HG03045 (cell line): ENCODE measurements at regions not wholly inside any gene's neighbourhood (a gene's known extent, or its start where the extent isn't known, plus 50 kb on each side); places are given as distances from the start of the nearest gene placed in this dataset.

Experiments used
- ATAC-seq: cut with Tn5 transposase; IDR thresholded peaks from one replicate; pipeline ENCODE4 v1.9.1; 2021; ENCODE audit warnings: mild to moderate bottlenecking, moderate library complexity; ENCODE audit not compliant: unreplicated experiment

DNA sequence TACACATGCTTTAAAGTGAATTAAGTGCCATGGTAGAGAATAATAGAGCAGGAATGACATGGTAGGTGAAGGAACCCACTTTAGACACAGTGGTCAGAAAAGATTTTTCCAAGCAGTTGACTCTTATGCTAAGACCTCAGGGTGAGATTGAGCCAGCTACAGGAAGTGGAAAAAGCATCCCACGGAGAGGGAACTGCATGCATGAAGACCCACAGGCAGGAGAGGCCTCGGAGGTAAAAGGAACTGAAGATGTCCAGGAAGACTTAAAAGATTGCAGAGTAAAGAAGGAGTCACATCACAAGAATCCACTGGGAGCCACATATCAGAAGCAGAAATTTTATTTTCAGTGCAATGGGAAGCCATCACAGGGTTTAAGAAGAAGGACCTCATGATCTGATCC, 499.2 kb upstream of the FAM98A start:
- no peak for ATAC-seq

DNA sequence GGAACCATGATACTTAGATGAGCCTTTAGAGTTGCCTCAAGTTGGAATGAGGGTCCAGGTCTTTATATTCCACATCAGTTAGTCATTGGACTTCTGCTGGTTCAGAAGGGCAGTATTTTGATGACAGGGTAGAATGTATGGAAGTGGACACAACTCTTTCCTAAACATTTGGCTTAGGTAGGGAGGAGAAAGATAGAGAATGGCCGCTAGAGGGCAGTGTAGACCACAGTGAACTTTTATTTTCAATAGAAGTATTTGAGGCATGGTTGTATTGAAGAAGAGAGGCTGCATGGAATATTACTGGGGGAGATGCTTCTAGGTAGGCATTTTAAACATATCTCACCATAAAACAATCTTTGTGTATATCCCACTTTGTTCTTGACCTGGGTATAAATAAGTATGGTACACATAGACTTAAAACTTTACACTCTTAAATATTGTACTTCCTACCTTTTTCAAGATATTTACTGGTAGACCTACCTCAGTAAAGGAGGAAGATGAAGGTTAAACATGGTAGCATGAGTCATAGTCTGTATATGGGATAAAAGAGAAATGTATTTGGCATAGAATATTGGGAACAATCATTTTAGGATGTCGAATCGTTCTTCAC, 497.6 kb upstream of the FAM98A start:
- peak; percentile 79 for ATAC-seq

DNA sequence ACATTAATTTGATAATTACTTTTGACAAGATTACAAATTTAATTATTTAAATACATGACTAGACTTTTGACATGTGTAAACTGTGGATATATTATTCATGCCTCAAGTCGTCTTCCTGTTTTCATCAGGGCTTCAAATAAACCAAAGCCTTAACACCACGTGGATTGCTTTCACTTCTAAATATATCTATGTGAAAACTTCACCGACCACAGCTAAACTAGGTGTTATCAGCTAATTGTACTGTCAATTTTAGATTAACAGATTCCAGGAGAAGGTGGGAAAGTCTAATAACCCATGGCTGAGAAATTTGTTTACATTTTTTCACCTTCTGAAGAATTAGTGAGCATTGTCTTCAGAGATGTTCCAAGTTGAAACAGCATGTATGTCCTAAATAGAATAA, 494.7 kb upstream of the FAM98A start:
- ATAC-seq: no peak

DNA sequence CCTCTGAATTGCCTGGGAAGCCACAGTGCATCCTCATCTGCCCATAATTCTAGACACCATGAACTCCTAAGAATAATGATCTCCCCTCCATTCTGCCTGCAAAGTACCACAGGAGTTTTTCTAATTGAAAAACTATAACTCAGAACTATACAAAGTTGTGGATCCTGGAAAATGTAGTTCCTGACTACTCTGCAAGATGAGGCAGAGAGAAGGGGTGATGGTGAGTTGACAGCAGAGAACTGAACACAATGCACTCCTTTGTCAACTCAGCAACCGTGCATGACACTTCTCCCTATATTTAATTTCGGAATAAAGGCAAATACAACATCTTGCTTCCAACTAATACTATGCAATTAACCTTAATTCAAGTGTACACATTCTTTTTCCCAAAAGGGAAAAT, 471.1 kb upstream of the FAM98A start:
- no peak for ATAC-seq

DNA sequence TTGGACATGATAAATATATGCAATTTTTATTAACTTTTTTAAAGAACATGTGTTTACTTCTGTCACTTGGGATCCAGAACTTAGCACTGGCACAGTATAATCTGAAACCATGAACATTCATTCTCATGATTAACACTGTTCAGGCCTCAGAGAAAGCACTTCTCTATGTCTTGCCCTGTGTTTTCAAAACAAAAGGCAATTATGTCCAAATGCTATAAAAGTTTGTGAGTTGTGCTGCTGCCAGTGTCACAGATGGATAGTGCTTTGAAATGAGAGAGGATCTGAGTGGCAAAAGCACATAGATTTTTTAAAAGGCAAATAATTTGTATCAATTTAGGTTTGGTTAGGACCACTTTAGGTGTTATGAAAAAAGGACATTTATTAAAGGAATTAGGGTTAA, 470.5 kb upstream of the FAM98A start:
- no peak for ATAC-seq

DNA sequence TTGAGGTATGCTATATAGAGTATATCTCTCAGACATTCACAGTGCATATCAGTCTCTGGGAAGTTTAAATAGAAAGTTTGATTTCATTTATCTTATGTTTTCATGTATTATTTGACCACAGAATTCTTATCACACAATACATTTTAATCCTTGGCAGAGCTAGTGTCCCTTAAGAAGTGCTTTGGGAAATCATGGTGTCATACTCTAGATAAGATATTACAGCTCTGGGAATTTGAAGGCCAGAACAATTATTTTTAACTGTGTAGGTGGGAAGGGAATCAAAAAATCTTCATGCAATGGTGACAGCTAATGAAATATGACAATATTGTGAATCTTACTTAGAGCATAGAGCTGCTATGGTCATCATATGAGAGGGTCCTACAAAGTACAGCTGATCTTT, 451.3 kb upstream of the FAM98A start:
- ATAC-seq: no peak

DNA sequence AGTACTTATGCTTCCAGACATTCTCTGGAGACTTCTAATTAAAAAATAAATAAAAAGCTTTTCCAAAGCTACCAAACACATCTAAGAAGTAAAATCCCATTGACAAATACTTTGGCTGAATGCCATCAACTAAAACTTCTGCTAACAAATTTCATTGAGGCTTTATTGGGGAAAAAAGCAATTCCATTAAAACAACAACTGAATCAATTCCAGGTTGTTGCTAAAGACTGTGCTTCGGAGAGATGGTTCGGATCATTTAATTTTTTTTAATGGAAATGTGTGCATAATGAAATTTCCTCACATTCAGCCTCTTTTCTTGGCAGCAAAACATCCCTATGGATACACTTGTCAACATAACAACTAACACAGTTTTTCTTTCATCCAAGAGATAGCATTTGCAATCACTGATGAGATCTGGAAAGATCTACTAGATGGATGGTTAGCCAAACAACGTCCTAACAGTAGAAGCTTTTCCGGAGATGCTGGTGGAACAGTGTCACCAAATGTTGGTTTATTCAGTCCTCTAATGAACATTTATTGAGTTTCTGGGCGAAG, 446.1 kb upstream of the FAM98A start:
- ATAC-seq: no peak

DNA sequence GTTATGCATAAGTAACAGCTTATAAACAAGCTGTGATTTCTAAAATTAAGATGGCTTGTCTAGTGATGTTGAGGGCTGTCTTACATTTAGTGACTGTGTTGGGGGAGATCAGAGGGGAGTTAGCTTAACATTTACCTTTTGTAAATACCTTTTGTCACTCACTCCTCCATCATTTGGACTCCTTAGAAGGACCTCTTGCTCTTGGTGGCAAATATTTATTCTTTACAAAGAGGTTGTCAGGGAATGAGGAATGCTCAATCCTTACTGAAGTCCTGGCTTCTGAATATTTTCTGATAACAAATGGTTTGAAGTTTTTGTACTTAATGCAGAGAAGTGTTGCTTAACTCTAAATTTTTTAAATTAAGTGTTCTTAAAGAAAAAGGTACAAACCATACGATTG, 438.8 kb upstream of the FAM98A start:
- ATAC-seq: no peak

DNA sequence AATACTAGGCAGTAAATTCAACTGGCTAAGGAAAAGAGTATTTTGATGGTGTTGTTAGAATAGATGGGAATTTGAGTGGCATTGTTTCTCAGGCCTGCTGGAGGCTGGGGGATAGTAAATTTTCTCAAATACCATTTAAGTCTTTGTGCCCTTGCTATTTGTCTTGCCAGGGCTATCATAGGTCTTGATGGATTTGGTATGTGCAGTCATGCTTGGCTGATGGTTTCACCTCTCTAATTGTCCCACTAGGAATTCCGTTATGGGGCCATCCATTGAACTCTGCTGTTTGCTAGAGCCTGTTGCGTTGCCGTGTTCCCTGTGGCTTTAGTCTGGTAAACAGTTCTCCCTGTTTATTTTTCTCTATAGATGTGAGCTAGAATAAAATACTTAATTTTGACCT, 438.1 kb upstream of the FAM98A start:
- no peak for ATAC-seq

DNA sequence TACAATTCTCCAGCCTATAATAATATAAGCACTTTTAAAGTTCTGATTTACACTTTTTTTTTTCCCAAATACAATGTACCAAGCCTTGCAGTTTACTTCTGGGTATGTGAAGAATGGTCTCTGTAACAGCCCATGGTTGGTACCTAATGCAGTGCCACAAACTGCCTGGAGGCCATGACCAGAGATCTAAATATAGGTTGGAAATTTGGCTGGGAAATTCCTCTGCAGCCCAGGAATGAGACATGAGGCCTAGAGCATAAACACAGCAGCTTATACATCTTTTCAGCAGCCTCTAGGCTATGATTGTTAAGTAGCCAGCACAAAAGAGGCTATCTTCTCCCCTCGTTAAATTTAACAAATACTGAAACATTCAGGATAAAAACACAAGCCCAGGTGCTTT, 432.0 kb upstream of the FAM98A start:
- no peak for ATAC-seq

DNA sequence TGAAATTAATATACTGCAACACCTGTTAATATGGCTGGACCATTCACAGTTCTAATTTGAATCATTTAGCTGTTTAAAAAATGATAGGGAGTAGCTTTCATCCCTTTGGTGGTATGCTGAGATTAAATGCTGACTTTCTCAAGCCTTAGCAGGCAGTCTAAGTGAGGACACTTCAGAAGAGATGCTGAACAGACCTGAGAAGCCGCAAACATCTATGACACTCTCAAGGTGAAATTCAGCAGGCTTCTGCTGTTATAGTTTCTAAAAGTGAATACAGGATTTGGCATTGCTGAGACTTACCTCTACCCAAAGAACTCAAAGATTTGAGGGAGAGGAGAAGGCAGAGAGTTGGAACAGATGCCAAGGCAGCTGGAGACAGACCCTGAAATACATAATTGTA, 431.2 kb upstream of the FAM98A start:
- ATAC-seq: no peak

DNA sequence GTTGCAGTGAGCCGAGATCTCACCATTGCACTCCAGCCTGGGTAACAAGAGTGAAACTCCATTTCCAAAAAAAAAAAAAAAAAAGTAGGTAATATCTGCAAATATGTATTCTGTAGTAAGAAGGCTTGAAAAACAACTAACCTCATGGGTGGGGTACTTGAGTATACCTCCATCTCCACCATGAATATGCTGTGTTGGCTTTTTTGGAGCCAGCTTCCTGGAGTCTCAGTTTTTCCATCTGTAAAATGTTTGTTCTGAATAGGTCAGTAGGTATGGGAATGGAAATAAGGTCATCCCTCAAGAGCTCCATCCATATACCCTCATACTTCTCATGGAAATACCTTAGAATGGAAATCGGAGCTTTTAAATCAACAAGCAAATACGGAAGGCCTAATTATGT, 430.0 kb upstream of the FAM98A start:
- no peak for ATAC-seq

DNA sequence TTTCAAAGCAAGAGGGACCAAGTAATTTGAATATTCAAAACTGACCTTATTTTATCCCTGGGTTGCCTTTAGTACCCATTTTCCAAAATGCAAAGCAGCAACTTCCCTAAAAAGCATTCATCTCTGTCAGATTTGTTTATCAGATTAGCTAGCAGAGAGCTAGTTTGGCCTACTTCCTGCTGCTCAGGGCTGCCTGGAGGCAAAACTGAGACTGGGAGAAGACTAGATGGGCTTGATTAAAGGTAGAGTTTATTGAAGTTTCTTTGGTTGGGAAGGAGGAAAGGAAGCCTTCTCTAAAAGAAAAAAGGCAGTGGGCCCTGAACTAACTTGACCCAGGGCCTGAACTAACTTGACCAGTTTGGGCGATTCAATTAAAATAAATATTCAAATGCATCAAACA, 426.1 kb upstream of the FAM98A start:
- no peak for ATAC-seq

DNA sequence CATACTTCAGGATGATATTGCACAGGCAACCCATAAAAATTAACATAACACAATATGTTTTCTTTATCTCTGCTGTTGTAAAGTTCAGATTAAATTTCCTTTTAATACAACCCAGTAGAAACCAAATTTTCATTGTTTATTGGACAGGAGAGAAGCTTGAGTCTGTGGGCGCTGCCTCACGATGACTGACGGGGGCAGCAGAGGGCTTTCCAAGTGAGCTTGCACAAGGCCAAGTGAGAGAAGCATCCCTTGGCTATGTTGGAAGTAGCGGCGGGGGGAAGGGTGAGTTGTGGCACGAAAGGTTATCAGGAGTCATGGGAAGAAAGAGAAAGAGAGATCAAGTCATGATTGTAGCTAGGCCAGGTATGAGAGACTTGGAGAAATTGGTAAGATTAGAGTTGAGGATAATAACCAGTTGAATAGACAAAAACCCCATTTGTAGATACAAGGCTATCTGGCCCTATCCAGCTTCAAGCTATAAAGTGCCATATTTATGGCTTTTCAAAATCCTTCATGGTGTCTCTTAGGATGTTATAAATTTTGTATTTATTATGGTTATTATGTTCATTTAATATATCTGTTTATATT, 413.7 kb upstream of the FAM98A start:
- peak; percentile 61 for ATAC-seq

DNA sequence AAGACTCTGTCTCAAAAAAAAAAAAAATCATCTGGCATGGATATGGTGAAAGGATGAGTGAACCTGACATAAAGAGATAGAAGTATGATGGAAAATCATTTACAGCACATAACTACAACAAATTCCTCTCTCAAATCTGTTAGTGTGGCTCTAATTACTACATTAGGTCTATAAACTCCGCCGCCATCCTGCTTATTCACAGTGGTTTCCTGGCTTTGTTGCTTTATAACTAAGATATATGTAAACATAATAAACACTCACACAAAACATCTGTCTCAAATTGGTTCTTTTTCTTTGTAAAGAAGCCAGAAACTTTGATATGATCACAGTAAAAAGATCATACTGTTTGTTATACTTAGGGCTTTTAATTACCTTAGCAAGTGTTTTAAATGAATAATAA, 412.6 kb upstream of the FAM98A start:
- no peak for ATAC-seq

DNA sequence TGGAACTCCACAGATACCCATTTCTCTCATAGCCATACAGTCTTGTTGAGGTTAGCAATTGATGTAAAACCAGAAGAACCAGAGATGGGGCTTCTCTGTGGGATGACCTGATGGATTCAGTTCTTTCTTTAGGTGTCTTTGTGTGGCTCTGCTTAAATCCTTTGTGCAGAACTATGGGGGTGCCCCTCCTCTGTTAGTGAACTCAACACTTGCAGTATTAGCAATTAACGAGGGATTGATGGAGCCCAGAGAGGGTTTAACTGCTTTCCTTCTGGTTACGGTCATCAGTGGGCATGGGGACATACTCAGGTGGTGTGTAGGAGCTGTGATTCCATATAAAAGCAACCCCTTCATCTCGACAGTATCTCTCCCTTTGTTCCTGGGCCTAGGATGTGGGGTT, 406.8 kb upstream of the FAM98A start:
- no peak for ATAC-seq

DNA sequence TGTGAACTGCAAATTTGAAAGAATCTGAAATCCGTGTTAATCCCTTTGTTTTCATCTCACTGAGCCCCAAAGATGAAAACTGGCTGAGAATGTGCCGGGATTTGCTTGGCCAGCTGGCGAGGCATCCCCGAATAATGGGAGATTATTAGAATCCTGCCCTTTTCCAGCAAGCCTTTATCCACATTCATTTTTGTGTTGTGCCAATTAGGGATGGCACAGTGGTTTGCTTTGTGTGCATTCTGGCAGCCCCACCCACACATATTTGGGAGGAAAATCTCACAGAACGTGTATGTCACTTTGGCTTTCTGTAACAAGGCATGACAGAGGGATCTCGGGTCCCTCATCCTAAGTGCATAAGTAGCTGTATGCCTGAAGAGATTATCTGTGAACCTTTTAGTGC, 405.8 kb upstream of the FAM98A start:
- ATAC-seq: no peak

DNA sequence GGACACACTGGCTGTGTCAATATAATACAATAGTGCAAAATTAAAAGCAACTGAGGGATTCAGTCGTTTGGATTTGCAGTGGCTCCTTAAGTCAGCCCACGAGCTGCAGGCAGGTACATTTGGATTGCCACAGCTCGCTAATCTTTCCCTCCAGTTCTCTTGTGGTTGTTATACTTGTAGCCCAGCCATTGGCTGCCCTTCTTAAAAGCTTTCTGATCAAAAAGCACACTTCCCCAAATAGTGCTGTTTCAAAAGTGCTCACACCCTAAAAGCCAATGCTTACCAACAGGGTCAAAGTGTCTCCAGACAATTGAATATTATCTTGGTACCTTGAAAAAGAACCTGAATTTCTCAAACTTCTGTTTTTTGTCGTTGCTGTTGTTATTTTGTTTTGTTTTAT, 404.7 kb upstream of the FAM98A start:
- ATAC-seq: no peak

DNA sequence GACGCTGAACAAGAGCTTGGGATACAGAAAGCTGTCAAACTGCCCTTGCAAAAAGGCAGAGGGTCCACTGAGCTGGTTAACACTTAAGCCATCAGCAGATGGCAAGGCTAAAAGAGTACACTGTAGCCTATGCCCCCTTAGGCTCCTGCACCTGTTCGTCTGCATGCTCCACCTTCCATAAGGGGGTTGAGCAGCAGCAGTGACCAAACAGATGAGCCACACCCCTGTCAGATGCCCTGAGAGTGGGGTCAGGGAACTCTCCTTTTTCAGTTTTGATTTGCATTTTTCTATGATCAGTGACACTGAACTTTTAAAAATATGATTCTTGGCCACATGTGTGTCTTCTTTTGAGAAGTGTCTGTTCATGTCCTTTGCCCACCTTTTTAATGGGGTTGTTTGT, 402.5 kb upstream of the FAM98A start:
- ATAC-seq: no peak

DNA sequence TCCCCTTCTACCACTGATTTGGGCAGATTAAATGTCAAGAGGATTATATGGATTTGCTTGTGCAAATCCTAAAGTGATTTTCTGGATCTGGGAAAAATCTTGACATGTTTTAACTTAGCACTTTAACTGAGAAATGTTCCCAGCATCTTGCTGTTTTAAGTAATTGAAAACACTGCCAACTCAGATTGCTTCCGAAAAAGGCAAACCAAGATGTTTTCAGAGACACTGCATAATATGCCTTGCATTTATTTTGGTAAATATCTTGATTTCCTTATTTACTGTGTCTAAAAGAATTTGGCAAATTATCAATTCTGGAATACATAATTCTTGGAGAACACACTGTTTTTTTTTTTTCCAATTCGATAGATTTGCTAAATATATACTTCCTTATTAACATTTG, 385.0 kb upstream of the FAM98A start:
- no peak for ATAC-seq

DNA sequence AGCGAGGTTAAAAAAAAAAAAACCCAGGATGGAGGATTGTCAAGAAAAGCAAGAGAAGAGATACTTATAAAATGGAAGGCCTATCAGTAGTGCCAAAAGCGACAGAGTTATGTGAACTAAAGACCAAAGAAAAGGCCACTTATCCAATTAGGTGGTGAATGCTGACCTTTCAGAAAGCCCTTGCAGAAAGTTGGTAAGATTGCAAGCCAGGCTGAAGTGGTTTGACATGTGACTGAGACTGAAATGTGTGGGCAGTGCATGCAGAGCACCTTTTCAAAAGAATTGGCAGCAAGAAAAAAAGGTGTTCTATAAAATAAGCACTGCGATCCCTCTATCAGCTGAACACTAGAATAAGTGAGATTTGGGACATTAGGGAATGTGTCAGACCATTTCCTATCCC, 379.4 kb upstream of the FAM98A start:
- no peak for ATAC-seq

DNA sequence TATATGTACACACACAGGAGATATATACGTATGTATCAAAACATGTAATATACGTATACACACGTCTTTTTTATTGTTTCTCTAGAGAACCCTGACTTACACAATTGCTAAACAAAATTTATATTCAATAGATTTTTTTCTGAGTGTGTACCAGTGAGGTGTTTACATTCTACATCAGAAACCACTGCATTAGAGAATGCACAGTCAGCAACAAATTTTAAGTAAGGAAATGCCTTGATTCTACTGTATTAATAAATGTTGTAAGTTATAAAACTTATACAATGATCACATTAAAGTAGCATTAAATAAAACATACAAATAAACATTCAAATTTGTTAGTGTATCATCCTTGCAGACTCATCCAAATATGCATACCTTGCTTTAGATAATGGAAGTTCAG, 376.4 kb upstream of the FAM98A start:
- no peak for ATAC-seq

DNA sequence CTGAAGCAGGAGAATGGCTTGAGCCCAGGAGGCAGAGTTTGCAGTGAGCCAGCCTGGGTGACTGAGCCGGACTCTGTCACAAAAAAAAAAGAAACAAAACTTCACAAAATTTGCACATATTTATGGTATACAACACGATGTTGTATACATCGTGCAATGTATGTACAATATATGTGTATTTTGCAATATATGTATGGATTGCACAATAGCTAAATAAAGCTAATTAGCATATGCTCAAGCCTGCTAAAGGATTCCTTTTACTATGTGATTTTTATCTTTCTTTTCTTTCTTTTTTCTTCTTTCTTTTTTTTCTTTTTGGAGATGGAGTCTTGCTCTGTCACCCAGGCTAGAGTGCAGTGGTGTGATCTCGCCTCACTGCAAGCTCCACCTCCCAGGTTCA, 368.0 kb upstream of the FAM98A start:
- no peak for ATAC-seq
